RWPE2 (cell line): ENCODE measurements at regions not wholly inside any gene's neighbourhood (a gene's known extent, or its start where the extent isn't known, plus 50 kb on each side); places are given as distances from the start of the nearest gene placed in this dataset.
"Not testable (repeated sequence)": the region's sequence is repeated elsewhere in the genome, so short reads cannot be mapped to it uniquely, and the experiment has no call there.

ENCODE experiments used
- ATAC-seq: fragments of 200-7000 bp; cut with Tn5 transposase; 3 replicates; pipeline ENCODE4 v1.9.1; 2021; ENCODE audit warnings: low read depth
- DNase-seq: peaks from one replicate; pipeline ENCODE4 v3.0.0-alpha.2; 2020; ENCODE audit warnings: low spot score
- H3K27ac ChIP-seq: fragments of 450-650 bp; 2 replicates; pipeline ENCODE4 v1.5.1; 2017; ENCODE audit warnings: mild to moderate bottlenecking; ENCODE audit not compliant: poor library complexity, severe bottlenecking
- H3K27me3 ChIP-seq: fragments of 250-450 bp; sonication (Bioruptor Pico); 2 replicates; pipeline ENCODE4 v1.5.1; 2021; ENCODE audit warnings: mild to moderate bottlenecking, moderate library complexity; ENCODE audit not compliant: insufficient read depth, poor library complexity, severe bottlenecking
- H3K36me3 ChIP-seq: fragments of 250-450 bp; sonication (Bioruptor Pico); 2 replicates; pipeline ENCODE4 v1.5.1; 2020; ENCODE audit warnings: low read depth, mild to moderate bottlenecking, moderate library complexity
- H3K4me1 ChIP-seq: fragments of 250-450 bp; sonication (Bioruptor Pico); 2 replicates; pipeline ENCODE4 v1.5.1; 2021; ENCODE audit warnings: mild to moderate bottlenecking, moderate library complexity; ENCODE audit not compliant: insufficient read depth, poor library complexity, severe bottlenecking
- H3K4me3 ChIP-seq: fragments of 250-450 bp; sonication (Bioruptor Pico); 2 replicates; pipeline ENCODE4 v1.5.1; 2021; ENCODE audit warnings: mild to moderate bottlenecking, moderate library complexity; ENCODE audit not compliant: severe bottlenecking
- H3K9me3 ChIP-seq: fragments of 250-450 bp; sonication (Bioruptor Pico); 2 replicates; pipeline ENCODE4 v1.5.1; 2021; ENCODE audit warnings: mild to moderate bottlenecking, moderate library complexity; ENCODE audit not compliant: severe bottlenecking
- TF ChIP-seq, protein P1 (sequence below): fragments of 450-650 bp; IDR thresholded peaks from one replicate; pipeline ENCODE4 v1.5.1; 2017; ENCODE audit warnings: mild to moderate bottlenecking, moderate library complexity; ENCODE audit not compliant: poor library complexity, severe bottlenecking

- Histone ChIP-seq H3K9me3 (no peaks in the 10 kb centered on the region), H3K36me3 (no peaks in the 10 kb centered on the region), H3K4me1 (no peaks in the 10 kb centered on the region), H3K27ac (no peak overlapping the region), H3K27me3 (no peaks in the 10 kb centered on the region), H3K4me3 (no peak overlapping the region)
- DNase-seq = no peak
- no peak for ATAC-seq
- TF ChIP-seq, protein P1, sequence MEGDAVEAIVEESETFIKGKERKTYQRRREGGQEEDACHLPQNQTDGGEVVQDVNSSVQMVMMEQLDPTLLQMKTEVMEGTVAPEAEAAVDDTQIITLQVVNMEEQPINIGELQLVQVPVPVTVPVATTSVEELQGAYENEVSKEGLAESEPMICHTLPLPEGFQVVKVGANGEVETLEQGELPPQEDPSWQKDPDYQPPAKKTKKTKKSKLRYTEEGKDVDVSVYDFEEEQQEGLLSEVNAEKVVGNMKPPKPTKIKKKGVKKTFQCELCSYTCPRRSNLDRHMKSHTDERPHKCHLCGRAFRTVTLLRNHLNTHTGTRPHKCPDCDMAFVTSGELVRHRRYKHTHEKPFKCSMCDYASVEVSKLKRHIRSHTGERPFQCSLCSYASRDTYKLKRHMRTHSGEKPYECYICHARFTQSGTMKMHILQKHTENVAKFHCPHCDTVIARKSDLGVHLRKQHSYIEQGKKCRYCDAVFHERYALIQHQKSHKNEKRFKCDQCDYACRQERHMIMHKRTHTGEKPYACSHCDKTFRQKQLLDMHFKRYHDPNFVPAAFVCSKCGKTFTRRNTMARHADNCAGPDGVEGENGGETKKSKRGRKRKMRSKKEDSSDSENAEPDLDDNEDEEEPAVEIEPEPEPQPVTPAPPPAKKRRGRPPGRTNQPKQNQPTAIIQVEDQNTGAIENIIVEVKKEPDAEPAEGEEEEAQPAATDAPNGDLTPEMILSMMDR = no peak
These were observed 133.7 kb upstream of the EPB41L4A start for GRCh38 chr5:112552791-112553190.

GRCh38 chr5:112554101-112554977 is 135.3 kb upstream of the EPB41L4A start:
- H3K9me3 ChIP-seq = no peaks in the 10 kb centered on the region
- no peaks in the 10 kb centered on the region for H3K4me1 ChIP-seq
- no peak for DNase-seq
- ATAC-seq = no peak
- H3K4me3 ChIP-seq = no peak overlapping the region
- H3K27me3 ChIP-seq = no peaks in the 10 kb centered on the region
- TF ChIP-seq, protein P1 = no peak
- H3K36me3 ChIP-seq = no peaks in the 10 kb centered on the region
- no peak overlapping the region for H3K27ac ChIP-seq

GRCh38 chr5:112555197-112555596 is 136.1 kb upstream of the EPB41L4A start:
- Histone ChIP-seq H3K27me3 (no peaks in the 10 kb centered on the region), H3K27ac (no peak overlapping the region), H3K4me1 (no peaks in the 10 kb centered on the region), H3K4me3 (no peak overlapping the region), H3K9me3 (no peaks in the 10 kb centered on the region), H3K36me3 (no peaks in the 10 kb centered on the region)
- DNase-seq = no peak
- TF ChIP-seq, protein P1 = no peak
- no peak for ATAC-seq

DNA sequence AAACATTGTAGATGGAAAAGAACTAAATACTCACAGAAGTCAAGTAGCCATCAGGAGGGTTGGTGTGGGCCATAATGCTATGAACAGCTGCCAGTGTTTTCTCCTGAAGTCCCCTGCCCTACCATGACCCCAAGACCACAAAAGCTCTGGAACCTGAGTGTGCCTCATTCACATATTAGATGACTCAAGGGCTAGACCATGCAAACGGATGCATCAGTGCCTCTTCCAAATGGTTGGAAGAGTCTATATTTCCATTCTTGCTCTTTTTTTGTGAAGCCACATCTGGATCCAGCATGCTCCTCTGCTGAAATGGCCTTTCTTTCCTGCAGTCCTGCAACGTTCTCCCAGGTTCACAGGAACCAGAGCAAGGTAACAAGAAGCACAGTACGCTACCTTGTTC is 136.6 kb upstream of the EPB41L4A start:
- TF ChIP-seq, protein P1 = no peak
- Histone ChIP-seq H3K27me3 (no peaks in the 10 kb centered on the region), H3K27ac (no peak overlapping the region), H3K9me3 (no peaks in the 10 kb centered on the region), H3K4me1 (no peaks in the 10 kb centered on the region), H3K4me3 (no peak overlapping the region), H3K36me3 (no peaks in the 10 kb centered on the region)
- no peak for ATAC-seq
- no peak for DNase-seq

GRCh38 chr5:112559501-112559900 is 140.4 kb upstream of the EPB41L4A start:
- not testable (repeated sequence) for H3K27me3 ChIP-seq, H3K9me3 ChIP-seq, H3K36me3 ChIP-seq, H3K27ac ChIP-seq, H3K4me1 ChIP-seq, H3K4me3 ChIP-seq, DNase-seq, ATAC-seq
